SK-N-SH (cell line): ENCODE measurements at regions not wholly inside any gene's neighbourhood (a gene's known extent, or its start where the extent isn't known, plus 50 kb on each side); places are given as distances from the start of the nearest gene placed in this dataset.

Source experiments
- CTCF ChIA-PET: fragments of 300-600, 350-600 bp; formaldehyde crosslinking; extraction: SDS; loops from one replicate; lab custom pipeline; 2021; lab: Yijun Ruan, JAX
- POLR2A ChIA-PET: fragments of 350-600 bp; sonication (Branson Sonifier 250); formaldehyde crosslinking; extraction: SDS; loops from one replicate; lab custom pipeline; 2020; ENCODE audit warnings: antibody characterized with exemption, inconsistent platforms; lab: Yijun Ruan, JAX
- DNase-seq: peaks from one replicate; pipeline ENCODE4 v3.0.0; 2012
- H2AFZ ChIP-seq: fragments of 200-600 bp; sonication (generic); 2 replicates; pipeline ENCODE4 v1.8.1; 2016; ENCODE audit warnings: antibody characterized with exemption, mild to moderate bottlenecking, low read depth
- H3F3A ChIP-seq: fragments of 200-600 bp; sonication (generic); replicated peaks from 2 replicates; pipeline ENCODE3; 2016; ENCODE audit warnings: antibody characterized with exemption, mild to moderate bottlenecking; ENCODE audit not compliant: insufficient read depth
- H3K27ac ChIP-seq, 2 experiments: fragments of 200-500 bp in 1 of 2; fragments of 200-600 bp in 1 of 2; sonication (Bioruptor generic) in 1 of 2; sonication (generic), shearing (Covaris generic) in 1 of 2; 2 replicates each; pipeline versions ENCODE4 v1.5.1 to v1.6.1; 2014 to 2016; ENCODE audit warnings: low read depth in 2 of 2, inconsistent platforms in 1 of 2, low read length in 1 of 2, mild to moderate bottlenecking in 1 of 2, mixed read lengths in 1 of 2
- H3K27me3 ChIP-seq: fragments of 200-600 bp; sonication (generic), shearing (Covaris generic); 2 replicates; pipeline ENCODE4 v1.6.1; 2016; ENCODE audit warnings: mixed run types; ENCODE audit not compliant: insufficient read depth
- H3K36me3 ChIP-seq, 2 experiments: fragments of 200-500 bp in 1 of 2; fragments of 200-600 bp in 1 of 2; sonication (Bioruptor generic) in 1 of 2; sonication (generic) in 1 of 2; replicated peaks in 1 of 2; 2 replicates each; pipeline versions ENCODE3 to v1.5.1; 2014 to 2016; ENCODE audit warnings: low read length in 1 of 2, mild to moderate bottlenecking in 1 of 2; ENCODE audit not compliant: insufficient read depth in 2 of 2, control insufficient read depth in 1 of 2
- H3K4me1 ChIP-seq, 2 experiments: fragments of 200-500 bp in 1 of 2; fragments of 200-600 bp in 1 of 2; sonication (Bioruptor generic) in 1 of 2; sonication (generic), shearing (Covaris generic) in 1 of 2; 2 replicates each; pipeline versions ENCODE4 v1.5.1 to v1.6.1; 2014 to 2016; ENCODE audit warnings: low read depth in 1 of 2, low read length in 1 of 2, mixed run types in 1 of 2; ENCODE audit not compliant: insufficient read depth in 2 of 2, control insufficient read depth in 1 of 2
- H3K4me2 ChIP-seq: fragments of 200-600 bp; sonication (generic), shearing (Covaris generic); 2 replicates; pipeline ENCODE4 v1.6.1; 2017; ENCODE audit warnings: mixed run types
- H3K4me3 ChIP-seq, 2 experiments: fragments of 200-500 bp in 1 of 2; fragments of 200-600 bp in 1 of 2; sonication (Bioruptor generic) in 1 of 2; sonication (generic), shearing (Covaris generic) in 1 of 2; 2 replicates each; pipeline versions ENCODE4 v1.5.1 to v1.8.1; 2014 to 2016; ENCODE audit warnings: low read depth in 2 of 2, inconsistent platforms in 1 of 2, low read length in 1 of 2, mild to moderate bottlenecking in 1 of 2, mixed read lengths in 1 of 2, moderate library complexity in 1 of 2
- H3K79me2 ChIP-seq: fragments of 200-600 bp; sonication (generic); 2 replicates; pipeline ENCODE4 v1.8.1; 2017; ENCODE audit warnings: mild to moderate bottlenecking; ENCODE audit not compliant: insufficient read depth
- H3K9ac ChIP-seq: fragments of 200-600 bp; sonication (generic); 2 replicates; pipeline ENCODE4 v1.6.1; 2017; ENCODE audit warnings: mixed run types
- H3K9me2 ChIP-seq: fragments of 200-600 bp; sonication (generic); 2 replicates; pipeline ENCODE4 v1.6.1; 2017; ENCODE audit warnings: mixed run types
- H3K9me3 ChIP-seq: fragments of 200-600 bp; sonication (generic); 2 replicates; pipeline ENCODE4 v1.6.1; 2017; ENCODE audit warnings: mixed run types, mild to moderate bottlenecking, moderate library complexity
- H4K20me1 ChIP-seq: fragments of 200-600 bp; sonication (generic); 2 replicates; pipeline ENCODE4 v1.6.1; 2017; ENCODE audit warnings: mild to moderate bottlenecking, mixed run types; ENCODE audit not compliant: insufficient read depth
- ELF1 ChIP-seq: IDR thresholded peaks from 2 replicates; pipeline ENCODE4 v1.4.0; 2012
- FOSL2 ChIP-seq: IDR thresholded peaks from 2 replicates; pipeline ENCODE4 v1.4.0; 2012; ENCODE audit warnings: low read depth, mild to moderate bottlenecking, moderate library complexity, borderline replicate concordance
- FOXM1 ChIP-seq: IDR thresholded peaks from 2 replicates; pipeline ENCODE4 v1.4.0; 2012; ENCODE audit warnings: low read depth, mild to moderate bottlenecking
- MXI1 ChIP-seq: IDR thresholded peaks from 2 replicates; pipeline ENCODE4 v1.6.1; 2012; ENCODE audit warnings: mild to moderate bottlenecking, low read depth, low read length, improper control_type of control experiment
- NRF1 ChIP-seq: IDR thresholded peaks from 2 replicates; pipeline ENCODE4 v1.6.1; 2012; ENCODE audit warnings: low read depth, mild to moderate bottlenecking, low read length
- POLR2AphosphoS5 ChIP-seq: IDR thresholded peaks from 2 replicates; pipeline ENCODE4 v1.6.1; 2012; ENCODE audit warnings: low read depth, low read length
- RAD21 ChIP-seq: IDR thresholded peaks from 2 replicates; pipeline ENCODE4 v1.6.1; 2012; ENCODE audit warnings: mild to moderate bottlenecking, low read length
- RFX5 ChIP-seq: IDR thresholded peaks from 2 replicates; pipeline ENCODE4 v1.6.1; 2012; ENCODE audit warnings: mild to moderate bottlenecking, improper control_type of control experiment, low read length
- SIN3A ChIP-seq: IDR thresholded peaks from 2 replicates; pipeline ENCODE4 v1.6.1; 2012; ENCODE audit warnings: low read depth, mild to moderate bottlenecking, low read length, moderate library complexity, borderline replicate concordance
- SMC3 ChIP-seq: IDR thresholded peaks from 2 replicates; pipeline ENCODE4 v1.6.1; 2012; ENCODE audit warnings: low read depth, low read length, improper control_type of control experiment
- TAF1 ChIP-seq: IDR thresholded peaks from 2 replicates; pipeline ENCODE4 v1.6.1; 2012; ENCODE audit warnings: low read depth, mild to moderate bottlenecking, low read length, moderate library complexity, borderline replicate concordance
- YY1 ChIP-seq: IDR thresholded peaks from 2 replicates; pipeline ENCODE4 v1.4.0; 2012; ENCODE audit warnings: low read depth, mild to moderate bottlenecking
- WGBS: methylation state at CpG from one replicate; pipeline ENCODE4 v1.1.6; 2017; ENCODE audit warnings: low lambda C conversion rate; 5-methylcytosine and 5-hydroxymethylcytosine counted together
- TF ChIP-seq, protein P1 (sequence below): fragments of 150-350 bp; IDR thresholded peaks from 2 replicates; pipeline ENCODE4 v1.6.1; 2016; ENCODE audit warnings: mild to moderate bottlenecking, low read depth, low read length
- TF ChIP-seq, protein P2 (sequence below): IDR thresholded peaks from 2 replicates; pipeline ENCODE4; 2012
- TF ChIP-seq, protein P3 (sequence below): fragments of 200-600 bp; sonication (generic); IDR thresholded peaks from 2 replicates; pipeline ENCODE4 v1.6.1; 2017; ENCODE audit warnings: antibody characterized with exemption, mild to moderate bottlenecking, moderate library complexity
- TF ChIP-seq, protein P4 (sequence below): fragments of 150-350 bp; IDR thresholded peaks from 2 replicates; pipeline ENCODE4 v1.6.1; 2017; ENCODE audit warnings: antibody characterized with exemption, low read length, low read depth, borderline replicate concordance

DNA sequence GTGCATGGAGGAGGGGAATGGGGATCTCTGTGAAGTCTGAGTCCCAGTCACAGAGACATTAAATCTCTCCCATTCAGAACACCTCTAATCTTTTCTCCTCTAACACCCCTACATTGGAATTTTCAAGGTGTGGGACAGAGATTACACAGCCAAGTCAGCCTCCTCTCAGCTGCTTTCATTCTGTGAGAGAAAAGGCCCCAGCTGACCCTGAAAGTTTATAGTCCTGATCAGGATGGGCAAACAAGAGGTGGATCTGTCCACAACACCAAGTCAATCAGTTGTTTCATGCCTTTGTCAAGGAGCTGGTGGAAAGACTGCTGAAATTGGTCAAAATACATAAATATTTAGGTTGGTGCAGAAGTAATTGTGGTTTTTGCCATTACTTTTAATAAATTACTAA is 218.9 kb downstream of the SEC23A start:
- TF ChIP-seq SIN3A (no peak), NRF1 (no peak), MXI1 (no peak), RAD21 (no peak), TAF1 (no peak), RFX5 (no peak), FOXM1 (no peak), POLR2AphosphoS5 (no peak), SMC3 (no peak)
- TF ChIP-seq, protein P1, sequence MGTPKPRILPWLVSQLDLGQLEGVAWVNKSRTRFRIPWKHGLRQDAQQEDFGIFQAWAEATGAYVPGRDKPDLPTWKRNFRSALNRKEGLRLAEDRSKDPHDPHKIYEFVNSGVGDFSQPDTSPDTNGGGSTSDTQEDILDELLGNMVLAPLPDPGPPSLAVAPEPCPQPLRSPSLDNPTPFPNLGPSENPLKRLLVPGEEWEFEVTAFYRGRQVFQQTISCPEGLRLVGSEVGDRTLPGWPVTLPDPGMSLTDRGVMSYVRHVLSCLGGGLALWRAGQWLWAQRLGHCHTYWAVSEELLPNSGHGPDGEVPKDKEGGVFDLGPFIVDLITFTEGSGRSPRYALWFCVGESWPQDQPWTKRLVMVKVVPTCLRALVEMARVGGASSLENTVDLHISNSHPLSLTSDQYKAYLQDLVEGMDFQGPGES: no peak
- TF ChIP-seq, protein P2, sequence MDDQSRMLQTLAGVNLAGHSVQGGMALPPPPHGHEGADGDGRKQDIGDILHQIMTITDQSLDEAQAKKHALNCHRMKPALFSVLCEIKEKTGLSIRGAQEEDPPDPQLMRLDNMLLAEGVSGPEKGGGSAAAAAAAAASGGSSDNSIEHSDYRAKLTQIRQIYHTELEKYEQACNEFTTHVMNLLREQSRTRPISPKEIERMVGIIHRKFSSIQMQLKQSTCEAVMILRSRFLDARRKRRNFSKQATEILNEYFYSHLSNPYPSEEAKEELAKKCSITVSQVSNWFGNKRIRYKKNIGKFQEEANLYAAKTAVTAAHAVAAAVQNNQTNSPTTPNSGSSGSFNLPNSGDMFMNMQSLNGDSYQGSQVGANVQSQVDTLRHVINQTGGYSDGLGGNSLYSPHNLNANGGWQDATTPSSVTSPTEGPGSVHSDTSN: no peak
- TF ChIP-seq, protein P3, sequence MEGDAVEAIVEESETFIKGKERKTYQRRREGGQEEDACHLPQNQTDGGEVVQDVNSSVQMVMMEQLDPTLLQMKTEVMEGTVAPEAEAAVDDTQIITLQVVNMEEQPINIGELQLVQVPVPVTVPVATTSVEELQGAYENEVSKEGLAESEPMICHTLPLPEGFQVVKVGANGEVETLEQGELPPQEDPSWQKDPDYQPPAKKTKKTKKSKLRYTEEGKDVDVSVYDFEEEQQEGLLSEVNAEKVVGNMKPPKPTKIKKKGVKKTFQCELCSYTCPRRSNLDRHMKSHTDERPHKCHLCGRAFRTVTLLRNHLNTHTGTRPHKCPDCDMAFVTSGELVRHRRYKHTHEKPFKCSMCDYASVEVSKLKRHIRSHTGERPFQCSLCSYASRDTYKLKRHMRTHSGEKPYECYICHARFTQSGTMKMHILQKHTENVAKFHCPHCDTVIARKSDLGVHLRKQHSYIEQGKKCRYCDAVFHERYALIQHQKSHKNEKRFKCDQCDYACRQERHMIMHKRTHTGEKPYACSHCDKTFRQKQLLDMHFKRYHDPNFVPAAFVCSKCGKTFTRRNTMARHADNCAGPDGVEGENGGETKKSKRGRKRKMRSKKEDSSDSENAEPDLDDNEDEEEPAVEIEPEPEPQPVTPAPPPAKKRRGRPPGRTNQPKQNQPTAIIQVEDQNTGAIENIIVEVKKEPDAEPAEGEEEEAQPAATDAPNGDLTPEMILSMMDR: no peak
- TF ChIP-seq, protein P4, sequence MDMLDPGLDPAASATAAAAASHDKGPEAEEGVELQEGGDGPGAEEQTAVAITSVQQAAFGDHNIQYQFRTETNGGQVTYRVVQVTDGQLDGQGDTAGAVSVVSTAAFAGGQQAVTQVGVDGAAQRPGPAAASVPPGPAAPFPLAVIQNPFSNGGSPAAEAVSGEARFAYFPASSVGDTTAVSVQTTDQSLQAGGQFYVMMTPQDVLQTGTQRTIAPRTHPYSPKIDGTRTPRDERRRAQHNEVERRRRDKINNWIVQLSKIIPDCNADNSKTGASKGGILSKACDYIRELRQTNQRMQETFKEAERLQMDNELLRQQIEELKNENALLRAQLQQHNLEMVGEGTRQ: no peak
- H3K4me1 ChIP-seq: no peaks in the 10 kb centered on the region; a peak in 1 of 4 replicates
- CTCF ChIA-PET: no interaction called here

DNA sequence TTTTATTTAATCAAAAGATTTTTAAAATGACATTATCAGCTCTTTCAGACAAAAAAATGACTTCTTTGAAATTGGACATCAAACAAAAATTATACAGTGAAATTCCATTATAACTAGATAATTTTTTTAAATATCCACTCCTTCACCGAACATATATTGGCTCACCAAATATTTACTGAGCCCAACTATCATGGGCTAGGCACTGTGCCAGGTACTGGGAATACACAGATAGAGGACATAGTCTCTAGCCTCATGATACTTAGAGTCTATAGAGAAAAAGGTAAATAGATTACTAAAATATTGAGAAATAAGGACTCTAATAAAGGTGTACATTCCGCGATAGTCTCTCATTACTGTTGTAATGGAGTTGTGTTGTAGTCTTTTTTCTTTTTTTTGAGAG is 219.9 kb downstream of the SEC23A start:
- no peaks in the 10 kb centered on the region for H3K79me2 ChIP-seq
- CTCF ChIA-PET: interaction anchor here (1.3 kb wide), 1 partner anchor 132 kb away, joined by 3 read pairs; no protein-coding TSS in a partner anchor
- no peaks in the 10 kb centered on the region for H3K9me2 ChIP-seq
- H3K27ac ChIP-seq: no peak overlapping the region
- H3F3A ChIP-seq: no peaks in the 10 kb centered on the region
- H3K4me3 ChIP-seq: no peak overlapping the region
- H3K27me3 ChIP-seq: no peaks in the 10 kb centered on the region; the same call in 1 of the 2 replicates
- no peak overlapping the region for H2AFZ ChIP-seq
- no peaks in the 10 kb centered on the region; a peak in 1 of 4 replicates for H3K4me1 ChIP-seq
- H3K9ac ChIP-seq: no peak overlapping the region
- no peaks in the 10 kb centered on the region for H3K9me3 ChIP-seq
- H3K4me2 ChIP-seq: no peak overlapping the region
- no peaks in the 10 kb centered on the region for H3K36me3 ChIP-seq
- TF ChIP-seq ELF1 (no peak), RFX5 (no peak), YY1 (no peak), FOSL2 (no peak)
- WGBS: 68% methylated on average over 3 of the region's 3 CpGs
- no peak for DNase-seq
- H4K20me1 ChIP-seq: no peaks in the 10 kb centered on the region
- POLR2A ChIA-PET: no interaction called here

More for the DNA sequence above, 218.9 kb downstream of the SEC23A start:
- no peak overlapping the region for H3K27ac ChIP-seq
- no peaks in the 10 kb centered on the region for H3F3A ChIP-seq
- no peaks in the 10 kb centered on the region for H3K36me3 ChIP-seq
- no peak overlapping the region for H3K4me2 ChIP-seq
- no peaks in the 10 kb centered on the region for H3K9me3 ChIP-seq
- POLR2A ChIA-PET: no interaction called here
- DNase-seq: no peak
- H3K4me3 ChIP-seq: no peak overlapping the region
- H3K27me3 ChIP-seq: no peaks in the 10 kb centered on the region; the same call in 1 of the 2 replicates
- H3K79me2 ChIP-seq: no peaks in the 10 kb centered on the region
- no peak overlapping the region for H3K9ac ChIP-seq
- no peak overlapping the region for H2AFZ ChIP-seq
- no peaks in the 10 kb centered on the region for H4K20me1 ChIP-seq
- no peaks in the 10 kb centered on the region for H3K9me2 ChIP-seq
